Activated T-cell treated with anti-CD3 and anti-CD28 coated beads for 4 hours (primary cell): ENCODE measurements at regions not wholly inside any gene's neighbourhood (a gene's known extent, or its start where the extent isn't known, plus 50 kb on each side); places are given as distances from the start of the nearest gene placed in this dataset.

Source experiments
- DNase-seq: peaks from one replicate; pipeline ENCODE4 v3.0.0-alpha.2; 2020

GRCh38 chr6:105901583-105901982 lies 184.6 kb upstream of the PRDM1 start:
- no peak for DNase-seq

GRCh38 chr6:105900125-105900937 lies 185.8 kb upstream of the PRDM1 start:
- no peak for DNase-seq

GRCh38 chr6:105898286-105898685 lies 187.8 kb upstream of the PRDM1 start:
- DNase-seq, result no peak

GRCh38 chr6:105897131-105897530 lies 189.0 kb upstream of the PRDM1 start:
- DNase-seq, result no peak

- no peak for DNase-seq
These were observed 189.4 kb upstream of the PRDM1 start for GRCh38 chr6:105896821-105897095.

GRCh38 chr6:105896052-105896820 lies 189.9 kb upstream of the PRDM1 start:
- no peak for DNase-seq

- no peak for DNase-seq
These were observed 191.6 kb upstream of the PRDM1 start for GRCh38 chr6:105894556-105894955.

GRCh38 chr6:105893741-105894140 lies 192.4 kb upstream of the PRDM1 start:
- no peak for DNase-seq

- no peak for DNase-seq
These were observed 193.4 kb upstream of the PRDM1 start for GRCh38 chr6:105892577-105893262.

- no peak for DNase-seq
These were observed 195.5 kb upstream of the PRDM1 start for GRCh38 chr6:105890521-105891244.

- DNase-seq, result no peak
These were observed 196.2 kb upstream of the PRDM1 start for GRCh38 chr6:105889902-105890301.

GRCh38 chr6:105886814-105887544 lies 199.2 kb upstream of the PRDM1 start:
- no peak for DNase-seq

GRCh38 chr6:105886066-105886813 lies 199.9 kb upstream of the PRDM1 start:
- no peak for DNase-seq

GRCh38 chr6:105884426-105884825 lies 201.7 kb upstream of the PRDM1 start:
- no peak for DNase-seq

GRCh38 chr6:105884011-105884410 lies 202.1 kb upstream of the PRDM1 start:
- no peak for DNase-seq

- DNase-seq, result no peak
These were observed 203.3 kb upstream of the PRDM1 start for GRCh38 chr6:105882828-105883227.

- no peak for DNase-seq
These were observed 203.9 kb upstream of the PRDM1 start for GRCh38 chr6:105882121-105882803.

- DNase-seq, result no peak
These were observed 204.5 kb upstream of the PRDM1 start for GRCh38 chr6:105881608-105882007.

- DNase-seq, result peak; percentile 17
These were observed 206.1 kb upstream of the PRDM1 start for GRCh38 chr6:105880030-105880492.

- DNase-seq, result no peak
These were observed 207.0 kb upstream of the PRDM1 start for GRCh38 chr6:105879146-105879545.
